ENCODE measurements at regions not wholly inside any gene's neighbourhood (a gene's known extent, or its start where the extent isn't known, plus 50 kb on each side); places are given as distances from the start of the nearest gene placed in this dataset.
"Not testable (repeated sequence)": the region's sequence is repeated elsewhere in the genome, so short reads cannot be mapped to it uniquely, and the experiment has no call there.

DNA sequence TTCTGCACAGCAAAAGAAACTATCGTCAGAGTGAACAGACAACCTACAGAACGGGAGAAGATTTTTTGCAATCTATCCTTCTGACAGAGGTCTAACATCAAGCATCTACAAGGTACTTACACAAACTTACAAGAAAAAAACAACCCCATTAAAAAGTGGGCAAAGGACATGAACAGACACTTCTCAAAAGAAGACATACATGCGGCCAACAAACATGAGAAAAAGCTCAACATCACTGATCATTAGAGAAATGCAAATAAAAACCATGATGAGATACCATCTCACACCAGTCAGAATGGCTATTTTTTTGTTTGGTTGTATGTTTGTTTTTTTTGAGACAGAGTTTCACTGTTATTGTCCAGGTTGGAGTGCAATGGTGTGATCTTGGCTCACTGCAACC is 131.5 kb upstream of the MED13 start:
- TF ChIP-seq, protein P1, sequence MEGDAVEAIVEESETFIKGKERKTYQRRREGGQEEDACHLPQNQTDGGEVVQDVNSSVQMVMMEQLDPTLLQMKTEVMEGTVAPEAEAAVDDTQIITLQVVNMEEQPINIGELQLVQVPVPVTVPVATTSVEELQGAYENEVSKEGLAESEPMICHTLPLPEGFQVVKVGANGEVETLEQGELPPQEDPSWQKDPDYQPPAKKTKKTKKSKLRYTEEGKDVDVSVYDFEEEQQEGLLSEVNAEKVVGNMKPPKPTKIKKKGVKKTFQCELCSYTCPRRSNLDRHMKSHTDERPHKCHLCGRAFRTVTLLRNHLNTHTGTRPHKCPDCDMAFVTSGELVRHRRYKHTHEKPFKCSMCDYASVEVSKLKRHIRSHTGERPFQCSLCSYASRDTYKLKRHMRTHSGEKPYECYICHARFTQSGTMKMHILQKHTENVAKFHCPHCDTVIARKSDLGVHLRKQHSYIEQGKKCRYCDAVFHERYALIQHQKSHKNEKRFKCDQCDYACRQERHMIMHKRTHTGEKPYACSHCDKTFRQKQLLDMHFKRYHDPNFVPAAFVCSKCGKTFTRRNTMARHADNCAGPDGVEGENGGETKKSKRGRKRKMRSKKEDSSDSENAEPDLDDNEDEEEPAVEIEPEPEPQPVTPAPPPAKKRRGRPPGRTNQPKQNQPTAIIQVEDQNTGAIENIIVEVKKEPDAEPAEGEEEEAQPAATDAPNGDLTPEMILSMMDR (IDR thresholded peaks at IDR 0.05) = not testable (repeated sequence)
- TF ChIP-seq POLR2AphosphoS5, POLR2A, EP300 (IDR thresholded peaks at IDR 0.05): not testable (repeated sequence)

Data from gastroesophageal sphincter (tissue), 3 donors.